HUES64 (cell line): ENCODE measurements at regions not wholly inside any gene's neighbourhood (a gene's known extent, or its start where the extent isn't known, plus 50 kb on each side); places are given as distances from the start of the nearest gene placed in this dataset.

Experiments
- H3K27ac ChIP-seq: 2 replicates; pipeline ENCODE4 v1.7.0; 2013; ENCODE audit warnings: low read depth, low read length, inconsistent platforms
- H3K27me3 ChIP-seq: 2 replicates; pipeline ENCODE4 v1.6.1; 2013; ENCODE audit warnings: mild to moderate bottlenecking, low read length; ENCODE audit not compliant: insufficient read depth
- H3K36me3 ChIP-seq: 2 replicates; pipeline ENCODE4 v1.6.1; 2013; ENCODE audit warnings: mild to moderate bottlenecking, low read length; ENCODE audit not compliant: insufficient read depth
- H3K4me1 ChIP-seq: 2 replicates; pipeline ENCODE4 v1.6.1; 2013; ENCODE audit warnings: mild to moderate bottlenecking, low read length, moderate library complexity; ENCODE audit not compliant: insufficient read depth
- H3K4me3 ChIP-seq: 2 replicates; pipeline ENCODE4 v1.5.1; 2013; ENCODE audit warnings: mild to moderate bottlenecking, low read length, moderate library complexity
- H3K9ac ChIP-seq: 2 replicates; pipeline ENCODE4 v1.6.1; 2013; ENCODE audit warnings: mild to moderate bottlenecking, low read depth, low read length
- H3K9me3 ChIP-seq: 2 replicates; pipeline ENCODE4 v1.6.1; 2013; ENCODE audit warnings: low read depth, low read length; ENCODE audit not compliant: insufficient read depth
- WGBS: fragments of 150-250, 120-280 bp; methylation state at CpG from one replicate; pipeline ENCODE4 v1.1.7; 2013; ENCODE audit warnings: missing lambda C conversion rate; 5-methylcytosine and 5-hydroxymethylcytosine counted together

GRCh38 chr2:171216631-171217030, 55.9 kb upstream of the TLK1 start:
- WGBS: 77% methylated on average over 4 of the region's 5 CpGs
- Histone ChIP-seq H3K4me3 (no peak overlapping the region), H3K9ac (no peak overlapping the region), H3K9me3 (peaks cover 13% of the 10 kb centered on the region), H3K36me3 (no peaks in the 10 kb centered on the region), H3K4me1 (peaks cover 31% of the 10 kb centered on the region), H3K27me3 (no peaks in the 10 kb centered on the region), H3K27ac (peak overlapping the region; percentile 28)

DNA sequence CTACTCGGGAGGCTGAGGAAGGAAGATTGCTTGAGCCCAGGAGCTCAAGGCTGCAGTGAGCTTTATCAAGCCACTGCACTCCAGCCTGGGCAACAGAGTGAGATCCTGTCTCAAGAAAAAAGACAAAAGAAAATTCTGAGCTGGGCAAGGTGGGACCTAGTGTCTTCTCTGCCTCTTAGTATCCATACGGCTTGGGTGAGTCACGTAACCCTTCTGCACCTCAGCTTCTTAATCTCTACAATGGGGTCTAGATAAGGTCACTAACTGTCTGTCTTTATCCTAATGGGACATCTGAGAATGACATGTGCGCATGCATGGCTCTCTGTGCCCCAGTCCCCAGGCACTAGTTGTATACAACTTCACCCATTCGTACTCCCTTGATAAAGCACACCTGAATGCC, 53.4 kb upstream of the TLK1 start:
- no peaks in the 10 kb centered on the region for H3K36me3 ChIP-seq
- no peak overlapping the region for H3K27ac ChIP-seq
- peaks cover 39% of the 10 kb centered on the region for H3K4me1 ChIP-seq
- H3K9me3 ChIP-seq: peaks cover 10% of the 10 kb centered on the region
- H3K9ac ChIP-seq: no peak overlapping the region
- 91% methylated on average over 5 of the region's 5 CpGs for WGBS
- no peaks in the 10 kb centered on the region for H3K27me3 ChIP-seq
- no peak overlapping the region for H3K4me3 ChIP-seq

DNA sequence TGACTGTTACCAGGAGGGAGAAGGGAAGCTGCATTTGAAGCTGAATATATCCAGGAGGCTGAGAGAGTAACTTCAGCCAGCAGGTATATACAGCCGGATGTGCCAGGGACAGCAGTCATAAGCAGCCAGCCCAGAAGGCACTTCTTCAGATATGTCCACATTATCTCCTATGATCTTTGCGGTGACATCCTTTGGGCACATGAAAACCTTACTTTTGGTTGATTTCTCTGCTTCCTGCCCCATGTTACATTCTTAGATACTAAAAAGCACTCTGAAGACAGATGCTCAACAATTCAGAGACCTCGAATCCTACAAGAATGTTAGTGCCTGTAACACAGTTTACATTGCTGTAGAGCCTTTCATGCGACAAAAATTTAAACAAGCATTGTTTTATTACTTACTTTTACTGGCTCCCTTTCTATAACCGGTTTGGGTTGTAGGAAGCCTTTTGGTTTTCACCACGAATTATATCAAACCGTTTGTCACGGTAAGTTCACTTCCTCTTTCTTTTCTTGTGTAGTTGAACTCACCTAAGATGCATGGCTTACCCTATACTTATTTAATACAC, 50.3 kb upstream of the TLK1 start:
- 91% methylated on average over 8 of the region's 8 CpGs for WGBS
- Histone ChIP-seq H3K27ac (no peak overlapping the region), H3K4me1 (peaks cover 31% of the 10 kb centered on the region), H3K27me3 (no peaks in the 10 kb centered on the region), H3K36me3 (no peaks in the 10 kb centered on the region), H3K9ac (no peak overlapping the region), H3K9me3 (no peaks in the 10 kb centered on the region), H3K4me3 (no peak overlapping the region)
